Stimulated activated naive CD8-positive, alpha-beta T cell treated with anti-CD3 and anti-CD28 coated beads, Interleukin-15, Interleukin-2, amounts not matched to agents 100 U/mL and 50 U/mL, for 24 hours (primary cell): ENCODE measurements at regions not wholly inside any gene's neighbourhood (a gene's known extent, or its start where the extent isn't known, plus 50 kb on each side); places are given as distances from the start of the nearest gene placed in this dataset.
"Not testable (repeated sequence)": the region's sequence is repeated elsewhere in the genome, so short reads cannot be mapped to it uniquely, and the experiment has no call there.

Experiments
- ATAC-seq: fragments of 150-1000 bp; cut with Tn5 transposase; one replicate; pipeline ENCODE4 v1.10.0; 2021
- DNase-seq: peaks from one replicate; pipeline ENCODE4 v3.0.0; 2021

GRCh38 chr7:65453341-65454030 is 79.8 kb downstream of the ZNF92 start:
- DNase-seq: no peak
- no peak for ATAC-seq

- ATAC-seq: no peak
- DNase-seq: no peak
These were observed 80.8 kb downstream of the ZNF92 start for GRCh38 chr7:65454469-65454868.

GRCh38 chr7:65455050-65455449 is 81.4 kb downstream of the ZNF92 start:
- ATAC-seq, DNase-seq: not testable (repeated sequence)

GRCh38 chr7:65457705-65458104 is 84.0 kb downstream of the ZNF92 start:
- ATAC-seq: no peak
- DNase-seq: no peak

GRCh38 chr7:65459438-65459837 is 85.8 kb downstream of the ZNF92 start:
- DNase-seq: no peak
- no peak for ATAC-seq

- ATAC-seq: no peak
These were observed 88.6 kb downstream of the ZNF92 start for GRCh38 chr7:65462148-65462716.

GRCh38 chr7:65463184-65463583 is 89.5 kb downstream of the ZNF92 start:
- no peak for ATAC-seq
- no peak for DNase-seq

More at GRCh38 chr7:65462148-65462716, 88.6 kb downstream of the ZNF92 start:
- no peak for DNase-seq

- ATAC-seq, DNase-seq: not testable (repeated sequence)
These were observed 96.4 kb downstream of the ZNF92 start for GRCh38 chr7:65469919-65470558.

GRCh38 chr7:65471587-65471986 is 97.9 kb downstream of the ZNF92 start:
- DNase-seq: no peak
- ATAC-seq: no peak

- no peak for DNase-seq
- no peak for ATAC-seq
These were observed 101.5 kb downstream of the ZNF92 start for GRCh38 chr7:65475040-65475726.

GRCh38 chr7:65475734-65476319 is 102.2 kb downstream of the ZNF92 start:
- DNase-seq (no peak), ATAC-seq (no peak)

- no peak for ATAC-seq
- DNase-seq: no peak
These were observed 103.7 kb downstream of the ZNF92 start for GRCh38 chr7:65477326-65477725.

- DNase-seq (no peak), ATAC-seq (no peak)
These were observed 115.7 kb downstream of the ZNF92 start for GRCh38 chr7:65489260-65489767.

GRCh38 chr7:65496697-65497096 is 123.0 kb downstream of the ZNF92 start:
- not testable (repeated sequence) for ATAC-seq, DNase-seq

GRCh38 chr7:65503434-65504152 is 129.9 kb downstream of the ZNF92 start:
- DNase-seq (no peak), ATAC-seq (no peak)

GRCh38 chr7:65504504-65505319 is 131.1 kb downstream of the ZNF92 start:
- not testable (repeated sequence) for ATAC-seq, DNase-seq

- not testable (repeated sequence) for ATAC-seq, DNase-seq
These were observed 131.6 kb downstream of the ZNF92 start for GRCh38 chr7:65505320-65505633.

GRCh38 chr7:65508581-65509367 is 135.1 kb downstream of the ZNF92 start:
- not testable (repeated sequence) for DNase-seq, ATAC-seq

- DNase-seq: no peak
- no peak for ATAC-seq
These were observed 135.9 kb downstream of the ZNF92 start for GRCh38 chr7:65509368-65510186.
